Right ventricle myocardium inferior (tissue), 1 donor: ENCODE measurements at regions not wholly inside any gene's neighbourhood (a gene's known extent, or its start where the extent isn't known, plus 50 kb on each side); places are given as distances from the start of the nearest gene placed in this dataset.

Experiments used
- ATAC-seq: fragments of 200-7000 bp; cut with Tn5 transposase; one replicate; pipeline ENCODE4 v1.9.1; 2020; ENCODE audit warnings: mild to moderate bottlenecking, moderate library complexity
- DNase-seq: peaks from one replicate; pipeline ENCODE4 v3.0.0; 2021; ENCODE audit errors: missing footprints
- intact Hi-C: fragments of 100-400 bp; cut with DNase I; formaldehyde crosslinking; loops from one replicate; pipeline ENCODE4 v1.11.0; 2022
- donor health status: DM: no; HTN: yes; CAD: no; lungs with severe emphysema.

- intact Hi-C loops, result no loop called here
- ATAC-seq, result no peak
- no peak for DNase-seq
These were observed 307.6 kb upstream of the FLRT2 start for GRCh38 chr14:85222341-85222740.

- DNase-seq, result no peak
- no peak for ATAC-seq
- intact Hi-C loops, result no loop called here
These were observed 306.3 kb upstream of the FLRT2 start for GRCh38 chr14:85223667-85224066.

- intact Hi-C loops, result no loop called here
These were observed 305.7 kb upstream of the FLRT2 start for GRCh38 chr14:85224241-85224640.

GRCh38 chr14:85233756-85234155 lies 296.2 kb upstream of the FLRT2 start:
- DNase-seq (no peak), ATAC-seq (no peak)
- intact Hi-C loops, result no loop called here

More at GRCh38 chr14:85224241-85224640, 305.7 kb upstream of the FLRT2 start:
- no peak for ATAC-seq
- no peak for DNase-seq

- ATAC-seq (no peak), DNase-seq (no peak)
- intact Hi-C loops, result no loop called here
These were observed 295.6 kb upstream of the FLRT2 start for GRCh38 chr14:85234156-85235025.

GRCh38 chr14:85235868-85236267 lies 294.1 kb upstream of the FLRT2 start:
- no peak for ATAC-seq
- intact Hi-C loops, result no loop called here

GRCh38 chr14:85236296-85236695 lies 293.6 kb upstream of the FLRT2 start:
- intact Hi-C loops, result no loop called here
- ATAC-seq, result no peak
- no peak for DNase-seq

More at GRCh38 chr14:85235868-85236267, 294.1 kb upstream of the FLRT2 start:
- DNase-seq, result no peak

- DNase-seq, result no peak
- no peak for ATAC-seq
- intact Hi-C loops, result no loop called here
These were observed 290.2 kb upstream of the FLRT2 start for GRCh38 chr14:85239791-85240190.

GRCh38 chr14:85241022-85241855 lies 288.7 kb upstream of the FLRT2 start:
- DNase-seq (no peak), ATAC-seq (peak; percentile 10)
- intact Hi-C loops, result no loop called here

GRCh38 chr14:85242666-85243065 lies 287.3 kb upstream of the FLRT2 start:
- ATAC-seq (no peak), DNase-seq (no peak)
- intact Hi-C loops, result no loop called here

- no peak for DNase-seq
- no peak for ATAC-seq
- intact Hi-C loops, result no loop called here
These were observed 286.6 kb upstream of the FLRT2 start for GRCh38 chr14:85243321-85243720.

GRCh38 chr14:85247071-85247470 lies 282.9 kb upstream of the FLRT2 start:
- intact Hi-C loops, result no loop called here
- DNase-seq (no peak), ATAC-seq (no peak)

GRCh38 chr14:85248881-85249635 lies 280.9 kb upstream of the FLRT2 start:
- ATAC-seq (peak; percentile 31), DNase-seq (no peak)
- intact Hi-C loops, result no loop called here

- ATAC-seq (no peak), DNase-seq (no peak)
- intact Hi-C loops, result no loop called here
These were observed 279.3 kb upstream of the FLRT2 start for GRCh38 chr14:85250414-85251189.

GRCh38 chr14:85252011-85252410 lies 277.9 kb upstream of the FLRT2 start:
- ATAC-seq, result no peak
- no peak for DNase-seq
- intact Hi-C loops, result no loop called here

- intact Hi-C loops, result no loop called here
- no peak for ATAC-seq
- no peak for DNase-seq
These were observed 275.2 kb upstream of the FLRT2 start for GRCh38 chr14:85254711-85255110.

GRCh38 chr14:85257287-85257686 lies 272.7 kb upstream of the FLRT2 start:
- DNase-seq, result no peak
- no peak for ATAC-seq
- intact Hi-C loops, result no loop called here

- ATAC-seq (no peak), DNase-seq (no peak)
- intact Hi-C loops, result no loop called here
These were observed 265.8 kb upstream of the FLRT2 start for GRCh38 chr14:85263916-85264675.
